BLaER1 (cell line): ENCODE measurements at regions not wholly inside any gene's neighbourhood (a gene's known extent, or its start where the extent isn't known, plus 50 kb on each side); places are given as distances from the start of the nearest gene placed in this dataset.
A peak's percentile ranks its signal among the peaks of the same experiment; 100 is the strongest.

ENCODE experiments used
- H3K27ac ChIP-seq: shearing (Covaris generic); formaldehyde crosslinking; 2 replicates; pipeline ENCODE4 v1.8.1; 2022
- H3K27me3 ChIP-seq: shearing (Covaris generic); formaldehyde crosslinking; 2 replicates; pipeline ENCODE4 v1.8.1; 2022
- H3K36me3 ChIP-seq: shearing (Covaris generic); formaldehyde crosslinking; 2 replicates; pipeline ENCODE4 v1.8.1; 2022
- H3K4me1 ChIP-seq: shearing (Covaris generic); formaldehyde crosslinking; 2 replicates; pipeline ENCODE4 v1.8.1; 2022
- H3K4me2 ChIP-seq: shearing (Covaris generic); formaldehyde crosslinking; 2 replicates; pipeline ENCODE4 v1.8.1; 2022
- H3K4me3 ChIP-seq: shearing (Covaris generic); formaldehyde crosslinking; 2 replicates; pipeline ENCODE4 v1.8.1; 2022
- H3K9ac ChIP-seq: shearing (Covaris generic); formaldehyde crosslinking; 2 replicates; pipeline ENCODE4 v1.8.1; 2022
- H3K9me3 ChIP-seq: shearing (Covaris generic); formaldehyde crosslinking; 2 replicates; pipeline ENCODE4 v1.8.1; 2022
- H4K20me1 ChIP-seq: shearing (Covaris generic); formaldehyde crosslinking; 2 replicates; pipeline ENCODE4 v1.8.1; 2022
- Cebpa-rat ChIP-seq: shearing (Covaris generic); IDR thresholded peaks from 2 replicates; pipeline ENCODE4 v1.8.1; 2022

DNA sequence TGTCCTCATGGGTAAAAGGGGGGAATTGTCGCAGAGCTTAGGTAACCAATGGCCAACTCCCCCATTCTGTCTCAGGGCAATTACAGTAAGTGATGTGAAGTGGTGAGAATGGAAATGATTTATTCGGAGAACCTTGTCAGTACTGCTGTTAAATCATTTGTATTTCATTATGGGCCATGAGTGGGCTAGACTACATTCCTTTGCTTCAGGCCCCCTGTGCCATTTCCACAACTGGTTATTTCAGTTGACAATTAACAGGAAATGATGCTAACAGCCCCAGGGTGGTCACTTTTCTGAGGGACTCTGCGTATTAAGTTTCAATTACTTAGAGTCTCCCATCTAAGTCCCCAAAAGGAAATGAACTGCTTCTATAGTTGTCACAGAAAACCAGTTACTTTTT lies 653.7 kb downstream of the CCDC171 start:
- no peaks in the 10 kb centered on the region for H3K36me3 ChIP-seq
- no peak for TF ChIP-seq Cebpa-rat
- H3K4me1 ChIP-seq: peaks cover 16% of the 10 kb centered on the region
- no peaks in the 10 kb centered on the region for H4K20me1 ChIP-seq
- peak overlapping the region; percentile 70 for H3K4me2 ChIP-seq
- H3K9ac ChIP-seq: no peak overlapping the region
- H3K27me3 ChIP-seq: no peaks in the 10 kb centered on the region
- H3K9me3 ChIP-seq: peaks cover 5% of the 10 kb centered on the region; the same call in 1 of the 2 replicates
- H3K27ac ChIP-seq: 0 out of 2 replicates have a peak overlapping the region, but pooled peaks have one; percentile 16
- no peak overlapping the region for H3K4me3 ChIP-seq

DNA sequence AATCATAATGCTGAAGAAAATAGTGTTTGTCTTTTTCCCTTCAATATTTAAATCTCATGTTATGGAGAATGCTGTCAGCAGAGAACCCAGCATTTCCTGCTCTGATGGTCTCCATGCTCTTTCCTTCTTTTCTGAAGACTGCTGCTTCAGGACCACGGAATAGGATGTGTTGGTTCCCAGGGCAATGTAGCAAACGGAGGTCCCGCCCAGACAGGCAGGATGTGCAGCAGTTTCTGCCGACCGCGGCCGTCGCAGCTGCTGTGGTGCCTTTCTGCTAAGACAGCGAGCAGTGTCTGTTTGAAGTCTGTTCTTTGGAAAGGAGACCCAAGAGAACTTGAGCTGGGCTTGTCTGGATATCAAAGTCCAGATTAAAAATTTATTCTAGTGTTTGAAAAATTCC lies 654.3 kb downstream of the CCDC171 start:
- Histone ChIP-seq H3K4me3 (no peak overlapping the region), H3K4me1 (peaks cover 16% of the 10 kb centered on the region), H3K4me2 (peak overlapping the region; percentile 70), H3K9ac (no peak overlapping the region), H4K20me1 (no peaks in the 10 kb centered on the region), H3K9me3 (peaks cover 5% of the 10 kb centered on the region; the same call in 1 of the 2 replicates), H3K36me3 (no peaks in the 10 kb centered on the region), H3K27me3 (no peaks in the 10 kb centered on the region), H3K27ac (0 out of 2 replicates have a peak overlapping the region, but pooled peaks have one; percentile 16)
- TF ChIP-seq Cebpa-rat: no peak

DNA sequence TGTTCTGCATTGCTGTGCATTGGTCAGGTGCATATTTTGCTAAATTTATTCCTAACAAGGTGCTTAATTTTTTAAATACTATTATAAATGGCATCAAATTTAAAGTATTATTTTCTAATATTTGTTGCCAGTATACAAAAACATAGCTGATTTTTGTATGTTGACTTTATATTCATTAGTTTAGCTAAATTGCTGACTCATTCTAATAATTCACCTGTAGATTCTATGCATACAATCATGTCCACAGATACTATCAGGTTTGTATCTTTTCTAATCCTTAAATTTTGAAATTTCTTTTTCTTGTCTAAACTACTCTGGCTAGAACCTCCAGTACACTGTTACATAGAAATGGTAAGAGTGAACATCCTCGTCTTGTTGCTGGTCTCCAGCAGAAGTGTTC lies 657.6 kb downstream of the CCDC171 start:
- Histone ChIP-seq H3K4me3 (no peak overlapping the region), H3K27me3 (no peaks in the 10 kb centered on the region), H4K20me1 (no peaks in the 10 kb centered on the region), H3K27ac (no peak overlapping the region), H3K9me3 (0 out of 2 replicates have a peak, but pooled peaks cover 5% of the 10 kb centered on the region), H3K4me2 (no peak overlapping the region), H3K4me1 (peaks cover 16% of the 10 kb centered on the region), H3K36me3 (no peaks in the 10 kb centered on the region), H3K9ac (no peak overlapping the region)
- TF ChIP-seq Cebpa-rat: no peak

DNA sequence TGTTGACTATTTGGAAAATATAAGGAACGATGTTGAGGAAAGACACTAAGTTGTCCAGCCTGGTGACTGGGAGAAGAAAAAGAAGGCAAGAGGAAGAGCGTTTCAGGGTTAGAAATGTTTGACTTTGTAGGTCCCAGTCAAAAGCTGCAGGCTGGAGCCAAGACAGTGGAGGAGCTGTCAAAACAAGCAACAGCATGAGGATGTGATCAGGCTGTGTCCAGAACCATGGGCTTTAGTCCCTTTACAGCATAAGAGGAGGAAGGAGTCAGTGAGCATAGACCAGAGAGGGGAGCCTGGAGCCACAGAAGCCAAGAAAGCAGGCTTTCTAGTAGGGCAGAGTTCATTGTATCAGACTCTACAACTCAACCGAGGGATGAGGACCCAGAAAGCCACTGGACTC lies 658.5 kb downstream of the BNC2 start:
- TF ChIP-seq Cebpa-rat: no peak
- no peaks in the 10 kb centered on the region for H3K36me3 ChIP-seq
- H3K27ac ChIP-seq: no peak overlapping the region
- H3K9ac ChIP-seq: no peak overlapping the region
- H3K4me3 ChIP-seq: no peak overlapping the region
- H4K20me1 ChIP-seq: no peaks in the 10 kb centered on the region
- peaks cover 8% of the 10 kb centered on the region for H3K4me1 ChIP-seq
- no peaks in the 10 kb centered on the region for H3K27me3 ChIP-seq
- H3K9me3 ChIP-seq: no peaks in the 10 kb centered on the region
- H3K4me2 ChIP-seq: no peak overlapping the region

GRCh38 chr9:16213781-16214515 lies 656.5 kb downstream of the BNC2 start:
- H3K4me3 ChIP-seq: no peak overlapping the region
- H3K27ac ChIP-seq: no peak overlapping the region
- no peaks in the 10 kb centered on the region for H3K27me3 ChIP-seq
- no peak overlapping the region for H3K9ac ChIP-seq
- H3K9me3 ChIP-seq: no peaks in the 10 kb centered on the region
- H3K36me3 ChIP-seq: no peaks in the 10 kb centered on the region
- H3K4me1 ChIP-seq: no peaks in the 10 kb centered on the region
- no peaks in the 10 kb centered on the region for H4K20me1 ChIP-seq
- no peak overlapping the region for H3K4me2 ChIP-seq
- TF ChIP-seq Cebpa-rat: no peak

- Histone ChIP-seq H3K4me2 (no peak overlapping the region), H4K20me1 (no peaks in the 10 kb centered on the region), H3K36me3 (no peaks in the 10 kb centered on the region), H3K27me3 (no peaks in the 10 kb centered on the region), H3K4me3 (no peak overlapping the region), H3K27ac (no peak overlapping the region), H3K4me1 (no peaks in the 10 kb centered on the region), H3K9me3 (no peaks in the 10 kb centered on the region), H3K9ac (no peak overlapping the region)
- TF ChIP-seq Cebpa-rat: no peak
These were observed 655.7 kb downstream of the BNC2 start for GRCh38 chr9:16214677-16215352.

- Histone ChIP-seq H3K4me3 (no peak overlapping the region), H3K36me3 (no peaks in the 10 kb centered on the region), H3K4me1 (no peaks in the 10 kb centered on the region), H3K9ac (no peak overlapping the region), H4K20me1 (no peaks in the 10 kb centered on the region), H3K27me3 (no peaks in the 10 kb centered on the region), H3K9me3 (no peaks in the 10 kb centered on the region), H3K27ac (no peak overlapping the region), H3K4me2 (no peak overlapping the region)
- no peak for TF ChIP-seq Cebpa-rat
These were observed 655.2 kb downstream of the BNC2 start for GRCh38 chr9:16215353-16215680.

GRCh38 chr9:16217943-16218701 lies 652.3 kb downstream of the BNC2 start:
- no peak overlapping the region for H3K4me2 ChIP-seq
- H3K27ac ChIP-seq: no peak overlapping the region
- no peak overlapping the region for H3K4me3 ChIP-seq
- no peak for TF ChIP-seq Cebpa-rat
- H3K4me1 ChIP-seq: peaks cover 11% of the 10 kb centered on the region
- no peaks in the 10 kb centered on the region for H3K27me3 ChIP-seq
- no peaks in the 10 kb centered on the region for H4K20me1 ChIP-seq
- H3K36me3 ChIP-seq: no peaks in the 10 kb centered on the region
- no peak overlapping the region for H3K9ac ChIP-seq
- no peaks in the 10 kb centered on the region for H3K9me3 ChIP-seq

DNA sequence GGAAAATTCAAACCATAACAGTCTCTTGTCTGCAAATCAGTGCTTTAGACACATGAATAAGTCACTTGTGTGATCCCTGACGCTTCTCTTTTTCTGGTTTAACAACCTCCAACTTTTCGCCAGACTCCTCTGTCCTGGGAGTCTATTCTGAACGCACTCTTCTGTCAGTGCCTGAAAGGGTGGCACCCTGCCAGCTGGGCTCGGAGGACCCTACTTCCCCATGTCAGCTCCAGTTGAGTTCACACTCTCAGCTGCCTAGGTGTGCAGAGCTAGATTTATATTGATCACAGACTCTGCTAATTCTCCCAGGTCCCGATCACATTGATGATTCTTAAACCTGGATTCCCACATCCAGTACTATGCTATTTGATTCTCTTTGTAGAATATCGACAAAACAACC lies 649.1 kb downstream of the BNC2 start:
- no peaks in the 10 kb centered on the region for H3K36me3 ChIP-seq
- 0 out of 2 replicates have a peak, but pooled peaks cover 4% of the 10 kb centered on the region for H3K9me3 ChIP-seq
- H3K27ac ChIP-seq: no peak overlapping the region
- no peak overlapping the region for H3K4me3 ChIP-seq
- H4K20me1 ChIP-seq: no peaks in the 10 kb centered on the region
- no peaks in the 10 kb centered on the region for H3K27me3 ChIP-seq
- H3K4me2 ChIP-seq: peak overlapping the region; percentile 26
- peaks cover 11% of the 10 kb centered on the region for H3K4me1 ChIP-seq
- TF ChIP-seq Cebpa-rat: no peak
- no peak overlapping the region; the same call in 1 of the 2 replicates for H3K9ac ChIP-seq
